ENCODE measurements at regions not wholly inside any gene's neighbourhood (a gene's known extent, or its start where the extent isn't known, plus 50 kb on each side); places are given as distances from the start of the nearest gene placed in this dataset.

GRCh38 chr14:61928300-61928699 is 166.1 kb downstream of the SNAPC1 start:
- POLR2A ChIA-PET (ENCODE audit: unreplicated experiment): no interaction called here
- Histone ChIP-seq H3K4me3 (ENCODE audit: insufficient read depth, low read depth, low read length) (peak overlapping the region; percentile 33; the same call in 1 of the 2 replicates), H3K23ac (ENCODE audit: low read depth, low read length) (peak overlapping the region; percentile 25; the same call in 1 of the 2 replicates), H3K4me2 (ENCODE audit: low read depth, low read length) (peak overlapping the region; percentile 58; the same call in 1 of the 2 replicates), H3K9me1 (ENCODE audit: insufficient read depth, low read length) (peaks cover 2% of the 10 kb centered on the region; the same call in 1 of the 2 replicates), H4K8ac (ENCODE audit: low read depth in 2 of 2, low read length in 2 of 2) (peak overlapping the region; percentile 26 to 88), H3K18ac (ENCODE audit: low read depth, low read length) (peak overlapping the region; percentile 92; the same call in 1 of the 2 replicates), H3K9ac (ENCODE audit: low read depth, low read length) (peak overlapping the region; percentile 23; the same call in 1 of the 2 replicates), H2AK5ac (ENCODE audit: low read depth, low read length) (peak overlapping the region; percentile 52), H3K4ac (ENCODE audit: low read depth, low read length) (peak overlapping the region; percentile 88), H3K27me3 (ENCODE audit: control insufficient read depth, insufficient read depth, low read length) (no peaks in the 10 kb centered on the region), H3K14ac (replicated peaks; ENCODE audit: low read depth, low read length) (peak overlapping the region; percentile 42), H3K27ac (ENCODE audit: insufficient read depth, low read length) (peak overlapping the region; percentile 32; the same call in 1 of the 2 replicates), H3K36me3 (ENCODE audit: control insufficient read depth, insufficient read depth, low read length) (no peaks in the 10 kb centered on the region), H2AFZ (replicated peaks; ENCODE audit: low read length, poor library complexity) (no peak overlapping the region), H3K4me1 (ENCODE audit: control insufficient read depth, insufficient read depth, low read length) (peaks cover 28% of the 10 kb centered on the region), H2BK120ac (ENCODE audit: low read depth, low read length) (peak overlapping the region; percentile 86), H3K9me3 (ENCODE audit: control insufficient read depth, insufficient read depth, low read length) (no peaks in the 10 kb centered on the region), H3K79me1 (ENCODE audit: low read depth in 1 of 2, low read length in 2 of 2) (peaks cover 12 to 14% of the 10 kb centered on the region in 2 experiments; a peak in 3 of 4 replicates), H4K20me1 (ENCODE audit: insufficient read depth, low read length) (no peaks in the 10 kb centered on the region), H3K56ac (ENCODE audit: extremely low read depth, insufficient read depth, low read length) (peak overlapping the region; percentile 25; the same call in 1 of the 2 replicates), H2AK9ac (replicated peaks; ENCODE audit: low read depth, low read length, poor library complexity) (no peak overlapping the region), H2BK20ac (ENCODE audit: low read depth, low read length) (peak overlapping the region; percentile 96), H4K5ac (ENCODE audit: low read depth, low read length) (peak overlapping the region; percentile 89; the same call in 1 of the 2 replicates), H4K91ac (ENCODE audit: insufficient read depth, low read depth, low read length) (peak overlapping the region; percentile 89), H2BK5ac (ENCODE audit: low read depth, low read length, poor library complexity, severe bottlenecking) (peak overlapping the region; percentile 87), H2BK15ac (ENCODE audit: low read depth, low read length) (peak overlapping the region; percentile 93; the same call in 2 of the 3 replicates)
- CTCF ChIA-PET: no interaction called here
- intact Hi-C loops (cut with micrococcal nuclease) (loop anchor here (10.0 kb wide), 1 partner anchor 1347 kb away; no protein-coding TSS in a partner anchor), dilution Hi-C loops (cut with HindIII; ENCODE audit: low sequenced_read_pairs, unreplicated experiment) (no loop called here), in situ Hi-C loops (cut with MboI; ENCODE audit: low sequenced_read_pairs) (no loop called here)
- no peak for TF ChIP-seq MAFK (IDR thresholded peaks at IDR 0.05; ENCODE audit: low read depth, low read length)
- TF ChIP-seq CTCF (conservative IDR thresholded peaks at IDR 0.05; ENCODE audit: low read depth, low read length): no peak
- TF ChIP-seq SMC3 (IDR thresholded peaks at IDR 0.05; ENCODE audit: low read depth, low read length): no peak
- TF ChIP-seq RCOR1 (IDR thresholded peaks at IDR 0.05; ENCODE audit: insufficient replicate concordance, low read length): no peak
- TF ChIP-seq RAD21 (IDR thresholded peaks at IDR 0.05; ENCODE audit: low read length): no peak
- no peak for TF ChIP-seq BHLHE40 (IDR thresholded peaks at IDR 0.05; ENCODE audit: low read depth, low read length)
- no peak for TF ChIP-seq NFE2L2 (IDR thresholded peaks at IDR 0.05; ENCODE audit: low read depth, low read length)
- no peak for TF ChIP-seq POLR2A (IDR thresholded peaks at IDR 0.05; ENCODE audit: low read depth, low read length)
- TF ChIP-seq MXI1 (IDR thresholded peaks at IDR 0.05; ENCODE audit: borderline replicate concordance, low read depth, low read length): no peak
- TF ChIP-seq MAZ (IDR thresholded peaks at IDR 0.05; ENCODE audit: borderline replicate concordance, low read depth, low read length): no peak
- no peak for TF ChIP-seq RFX5 (IDR thresholded peaks at IDR 0.05; ENCODE audit: low read depth, low read length)
- TF ChIP-seq FOS (IDR thresholded peaks at IDR 0.05; ENCODE audit: low read depth, low read length): no peak
- TF ChIP-seq CEBPB (IDR thresholded peaks at IDR 0.05; ENCODE audit: low read depth, low read length): no peak
- no peak for TF ChIP-seq ELK1 (IDR thresholded peaks at IDR 0.05; ENCODE audit: borderline replicate concordance, low read depth, low read length)
- TF ChIP-seq USF2 (IDR thresholded peaks at IDR 0.05; ENCODE audit: low read depth, low read length): no peak
- no peak for DNase-seq
- no TSS peak for BruUV-seq (replicated peaks)
- ATAC-seq (ENCODE audit: low read depth): no peak

Measured in IMR-90 (cell line).